NB4 (cell line): ENCODE measurements at regions not wholly inside any gene's neighbourhood (a gene's known extent, or its start where the extent isn't known, plus 50 kb on each side); places are given as distances from the start of the nearest gene placed in this dataset.

Source experiments
- MYC ChIP-seq: IDR thresholded peaks from 2 replicates; pipeline ENCODE4 v1.6.1; 2011; ENCODE audit warnings: low read depth, low read length
- TF ChIP-seq, protein P1 (sequence below): IDR thresholded peaks from one replicate; pipeline ENCODE4 v1.5.1; 2012; ENCODE audit warnings: low read depth, low read length

- TF ChIP-seq, protein P1, sequence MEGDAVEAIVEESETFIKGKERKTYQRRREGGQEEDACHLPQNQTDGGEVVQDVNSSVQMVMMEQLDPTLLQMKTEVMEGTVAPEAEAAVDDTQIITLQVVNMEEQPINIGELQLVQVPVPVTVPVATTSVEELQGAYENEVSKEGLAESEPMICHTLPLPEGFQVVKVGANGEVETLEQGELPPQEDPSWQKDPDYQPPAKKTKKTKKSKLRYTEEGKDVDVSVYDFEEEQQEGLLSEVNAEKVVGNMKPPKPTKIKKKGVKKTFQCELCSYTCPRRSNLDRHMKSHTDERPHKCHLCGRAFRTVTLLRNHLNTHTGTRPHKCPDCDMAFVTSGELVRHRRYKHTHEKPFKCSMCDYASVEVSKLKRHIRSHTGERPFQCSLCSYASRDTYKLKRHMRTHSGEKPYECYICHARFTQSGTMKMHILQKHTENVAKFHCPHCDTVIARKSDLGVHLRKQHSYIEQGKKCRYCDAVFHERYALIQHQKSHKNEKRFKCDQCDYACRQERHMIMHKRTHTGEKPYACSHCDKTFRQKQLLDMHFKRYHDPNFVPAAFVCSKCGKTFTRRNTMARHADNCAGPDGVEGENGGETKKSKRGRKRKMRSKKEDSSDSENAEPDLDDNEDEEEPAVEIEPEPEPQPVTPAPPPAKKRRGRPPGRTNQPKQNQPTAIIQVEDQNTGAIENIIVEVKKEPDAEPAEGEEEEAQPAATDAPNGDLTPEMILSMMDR = peak; percentile 90
- TF ChIP-seq MYC = 0 out of 2 replicates have a peak, but pooled peaks have one; percentile 22
Measured at GRCh38 chr13:95404141-95404882, 103.1 kb upstream of the ABCC4 start.
